Osteocyte (in vitro differentiated cells): ENCODE measurements at regions not wholly inside any gene's neighbourhood (a gene's known extent, or its start where the extent isn't known, plus 50 kb on each side); places are given as distances from the start of the nearest gene placed in this dataset.

ENCODE experiments used
- DNase-seq: peaks from one replicate; pipeline ENCODE4 v3.0.0; 2021; ENCODE audit warnings: mixed read lengths; ENCODE audit not compliant: unreplicated experiment; ENCODE audit errors: extremely low spot score
- H3K27ac Mint-ChIP-seq: one replicate; pipeline ENCODE4 v1.8.0; 2021; ENCODE audit warnings: mild to moderate bottlenecking, mixed read lengths; ENCODE audit not compliant: unreplicated experiment
- H3K27me3 Mint-ChIP-seq: one replicate; pipeline ENCODE4 v1.8.0; 2021; ENCODE audit warnings: mixed read lengths; ENCODE audit not compliant: unreplicated experiment
- H3K36me3 Mint-ChIP-seq: one replicate; pipeline ENCODE4 v1.8.0; 2021; ENCODE audit warnings: mixed read lengths; ENCODE audit not compliant: unreplicated experiment
- H3K4me1 Mint-ChIP-seq: one replicate; pipeline ENCODE4 v1.8.0; 2021; ENCODE audit warnings: mixed read lengths; ENCODE audit not compliant: unreplicated experiment
- H3K4me3 Mint-ChIP-seq: one replicate; pipeline ENCODE4 v1.8.0; 2021; ENCODE audit warnings: mild to moderate bottlenecking, moderate library complexity, mixed read lengths; ENCODE audit not compliant: unreplicated experiment
- H3K9me3 Mint-ChIP-seq: one replicate; pipeline ENCODE4 v1.8.0; 2021; ENCODE audit warnings: mixed read lengths; ENCODE audit not compliant: unreplicated experiment
- TF ChIP-seq, protein P1 (sequence below): fragments of 200-600 bp; sonication (generic); IDR thresholded peaks from 2 replicates; pipeline ENCODE4 v1.5.0; 2021; ENCODE audit warnings: antibody characterized with exemption, mild to moderate bottlenecking, moderate library complexity

DNA sequence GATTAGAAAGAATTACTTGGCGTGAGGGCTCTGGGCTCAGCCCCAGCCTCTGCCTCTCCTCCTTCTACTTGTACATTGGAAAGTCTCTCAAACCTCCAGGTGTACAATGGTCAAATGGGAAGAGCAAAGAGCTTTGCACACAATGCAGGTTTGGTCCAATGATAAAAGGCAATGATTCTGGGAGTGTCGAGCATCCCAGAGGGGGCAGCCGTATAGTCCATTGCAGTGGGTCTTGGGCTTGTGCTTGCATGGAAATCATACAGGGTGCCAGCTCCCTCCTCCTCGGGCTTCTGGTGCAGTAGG is 98.0 kb upstream of the NCK2 start:
- Mint-ChIP-seq H3K4me3 (no peak overlapping the region), H3K27ac (no peak overlapping the region)
- TF ChIP-seq, protein P1, sequence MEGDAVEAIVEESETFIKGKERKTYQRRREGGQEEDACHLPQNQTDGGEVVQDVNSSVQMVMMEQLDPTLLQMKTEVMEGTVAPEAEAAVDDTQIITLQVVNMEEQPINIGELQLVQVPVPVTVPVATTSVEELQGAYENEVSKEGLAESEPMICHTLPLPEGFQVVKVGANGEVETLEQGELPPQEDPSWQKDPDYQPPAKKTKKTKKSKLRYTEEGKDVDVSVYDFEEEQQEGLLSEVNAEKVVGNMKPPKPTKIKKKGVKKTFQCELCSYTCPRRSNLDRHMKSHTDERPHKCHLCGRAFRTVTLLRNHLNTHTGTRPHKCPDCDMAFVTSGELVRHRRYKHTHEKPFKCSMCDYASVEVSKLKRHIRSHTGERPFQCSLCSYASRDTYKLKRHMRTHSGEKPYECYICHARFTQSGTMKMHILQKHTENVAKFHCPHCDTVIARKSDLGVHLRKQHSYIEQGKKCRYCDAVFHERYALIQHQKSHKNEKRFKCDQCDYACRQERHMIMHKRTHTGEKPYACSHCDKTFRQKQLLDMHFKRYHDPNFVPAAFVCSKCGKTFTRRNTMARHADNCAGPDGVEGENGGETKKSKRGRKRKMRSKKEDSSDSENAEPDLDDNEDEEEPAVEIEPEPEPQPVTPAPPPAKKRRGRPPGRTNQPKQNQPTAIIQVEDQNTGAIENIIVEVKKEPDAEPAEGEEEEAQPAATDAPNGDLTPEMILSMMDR, result no peak

DNA sequence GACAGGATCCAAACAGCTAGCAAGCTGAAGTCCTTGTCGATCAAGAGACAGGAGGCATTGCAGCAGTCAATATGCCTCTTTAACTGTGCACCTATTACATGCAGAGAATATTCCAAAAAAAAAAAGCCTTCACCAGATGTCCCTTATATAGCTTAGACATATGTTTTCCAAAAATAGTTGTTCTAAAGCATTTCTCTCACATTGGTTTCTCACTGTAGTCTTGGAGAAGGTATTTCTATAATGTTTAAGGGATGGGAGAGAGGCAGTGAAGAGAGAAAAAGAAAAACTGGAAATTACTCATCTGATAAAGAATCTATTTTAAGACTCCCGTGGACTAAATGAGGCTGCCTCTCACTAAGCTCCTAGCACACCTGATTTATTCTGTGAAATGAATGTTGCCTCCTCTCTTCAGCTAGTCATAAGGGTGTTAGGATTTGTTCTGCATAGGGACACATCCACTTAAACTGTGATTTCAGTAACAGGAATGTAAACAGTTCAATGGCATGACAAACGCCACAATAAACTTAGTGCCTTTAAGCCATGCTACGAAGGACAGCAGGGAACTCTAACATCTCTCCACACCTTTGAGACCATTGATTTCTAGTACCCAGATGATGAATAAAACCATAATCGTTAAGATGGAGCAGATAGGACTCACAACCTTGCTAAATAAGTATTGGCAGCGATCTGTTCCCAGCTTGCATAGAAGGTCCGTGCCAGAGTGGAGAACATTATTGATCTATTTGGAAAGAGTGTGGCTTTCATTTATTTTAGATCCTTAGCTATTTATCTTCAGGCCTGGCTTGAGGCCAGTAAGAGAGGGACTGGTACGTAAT is 98.6 kb upstream of the NCK2 start:
- Mint-ChIP-seq H3K27ac (no peak overlapping the region), H3K4me1 (peaks cover 7% of the 10 kb centered on the region), H3K9me3 (peaks cover 6% of the 10 kb centered on the region), H3K27me3 (peaks cover 57% of the 10 kb centered on the region), H3K36me3 (no peaks in the 10 kb centered on the region), H3K4me3 (no peak overlapping the region)
- no peak for DNase-seq
- TF ChIP-seq, protein P1, result no peak

More for the DNA sequence above, 98.0 kb upstream of the NCK2 start:
- Mint-ChIP-seq H3K9me3 (peaks cover 6% of the 10 kb centered on the region), H3K4me1 (peaks cover 7% of the 10 kb centered on the region), H3K27me3 (peaks cover 51% of the 10 kb centered on the region), H3K36me3 (no peaks in the 10 kb centered on the region)
- DNase-seq, result no peak

DNA sequence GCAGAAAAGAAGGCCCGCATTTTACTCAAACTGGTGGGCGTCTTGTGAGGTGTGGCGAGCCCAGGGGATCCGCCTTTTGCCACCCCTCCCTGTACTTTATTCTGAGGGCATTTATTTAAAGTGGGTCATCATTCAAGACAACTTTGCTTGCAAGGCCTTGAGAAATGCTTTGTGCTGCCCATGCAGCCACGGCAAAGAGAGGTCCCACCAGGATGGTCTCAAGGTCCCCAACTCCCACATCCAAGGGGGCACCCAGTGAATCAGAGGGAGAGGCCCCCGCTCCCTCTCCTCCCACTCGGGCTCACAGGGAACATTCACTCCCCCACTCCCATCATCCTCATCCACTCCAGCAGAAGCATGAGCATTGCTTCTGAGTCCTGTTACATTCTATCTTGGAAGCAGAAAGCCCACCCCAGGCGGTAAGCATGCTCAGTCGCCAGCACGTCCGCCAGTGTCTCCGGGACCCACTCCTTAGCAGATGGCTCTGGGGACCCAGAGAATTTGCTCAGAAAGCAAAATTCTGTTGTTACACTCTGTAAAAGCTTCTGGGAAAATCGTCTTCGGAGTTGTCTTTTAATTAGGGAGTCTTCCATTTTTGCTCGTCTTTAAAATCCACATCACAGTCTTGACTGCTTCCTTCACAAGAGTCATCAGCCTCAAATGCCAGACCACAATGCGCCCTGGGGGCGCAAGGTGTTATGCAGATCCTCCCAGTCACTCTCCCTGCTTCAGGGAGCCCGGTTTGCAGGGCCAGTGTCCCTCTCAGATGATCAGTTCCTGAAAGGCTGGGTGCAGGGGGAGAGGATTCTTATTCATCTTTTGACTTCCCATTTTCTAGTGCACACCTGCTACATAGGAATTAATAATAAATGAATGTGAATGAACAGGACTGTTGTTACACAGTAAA is 99.4 kb upstream of the NCK2 start:
- Mint-ChIP-seq H3K27me3 (peaks cover 59% of the 10 kb centered on the region), H3K27ac (no peak overlapping the region), H3K9me3 (peaks cover 6% of the 10 kb centered on the region), H3K36me3 (no peaks in the 10 kb centered on the region), H3K4me3 (no peak overlapping the region), H3K4me1 (peaks cover 3% of the 10 kb centered on the region)
- TF ChIP-seq, protein P1, result no peak
- no peak for DNase-seq

DNA sequence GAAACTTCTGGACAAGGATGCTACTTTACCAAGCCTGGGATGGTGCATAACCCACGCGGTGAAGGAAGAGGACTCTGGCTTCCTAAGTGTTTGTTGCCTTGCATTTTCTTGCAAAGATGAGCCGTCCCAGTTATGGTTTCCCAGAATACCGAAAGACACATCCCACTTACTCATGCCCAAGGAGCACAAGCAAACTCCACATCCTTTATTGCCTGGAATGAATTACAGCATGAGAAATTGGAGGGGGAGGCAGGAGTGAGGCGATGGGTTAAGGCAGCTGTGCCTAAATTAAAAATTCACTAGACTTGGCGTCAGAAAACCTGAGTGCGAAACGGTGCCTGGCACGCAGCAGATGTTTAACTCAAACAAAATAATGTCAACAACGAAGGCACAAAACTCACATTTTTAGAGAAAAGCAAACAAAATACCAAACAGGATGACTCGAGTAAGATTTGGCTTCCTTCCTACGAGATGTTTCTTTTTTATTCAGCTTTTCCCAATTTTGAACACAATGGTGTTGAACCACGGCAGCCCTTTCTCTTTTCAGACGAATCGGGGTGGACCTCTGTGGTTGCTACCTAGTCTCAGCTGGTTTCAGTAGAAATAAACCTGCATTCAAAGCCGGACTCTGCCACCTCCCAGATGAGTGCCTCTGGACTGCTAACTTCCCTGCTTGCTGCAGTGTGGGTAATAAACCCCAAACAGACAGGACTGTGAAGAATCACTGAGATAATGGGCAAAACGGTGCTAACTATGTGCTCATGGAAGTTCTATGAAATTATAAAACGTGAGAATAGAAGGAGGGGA is 100.3 kb upstream of the NCK2 start:
- Mint-ChIP-seq H3K9me3 (peaks cover 6% of the 10 kb centered on the region), H3K36me3 (no peaks in the 10 kb centered on the region), H3K4me1 (peaks cover 3% of the 10 kb centered on the region), H3K4me3 (no peak overlapping the region), H3K27ac (no peak overlapping the region), H3K27me3 (peaks cover 57% of the 10 kb centered on the region)
- DNase-seq, result no peak
- TF ChIP-seq, protein P1, result no peak
